Liver (tissue), 8 donors: ENCODE measurements at regions not wholly inside any gene's neighbourhood (a gene's known extent, or its start where the extent isn't known, plus 50 kb on each side); places are given as distances from the start of the nearest gene placed in this dataset.

Source experiments
- DNase-seq: peaks from one replicate; pipeline ENCODE4 v3.0.0-alpha.2; 2017; ENCODE audit warnings: low spot score
- H3K27ac ChIP-seq, 2 donors: one replicate each; pipeline ENCODE4 v1.7.0; 2013; ENCODE audit warnings: inconsistent platforms in 2 of 2, low read length in 2 of 2, control low read depth in 1 of 2, low read depth in 1 of 2, mild to moderate bottlenecking in 1 of 2
- H3K27me3 ChIP-seq, 4 donors: one replicate each; pipeline versions ENCODE4 v1.6.1 to v1.7.0; 2013; ENCODE audit warnings: low read length in 3 of 4, inconsistent platforms in 1 of 4, mild to moderate bottlenecking in 1 of 4, moderate library complexity in 1 of 4; ENCODE audit not compliant: control insufficient read depth in 4 of 4, insufficient read depth in 4 of 4
- H3K36me3 ChIP-seq, 4 donors: one replicate each; pipeline versions ENCODE4 v1.6.1 to v1.7.0; 2013; ENCODE audit warnings: low read length in 3 of 4, mild to moderate bottlenecking in 3 of 4, low read depth in 1 of 4, moderate library complexity in 1 of 4; ENCODE audit not compliant: control insufficient read depth in 4 of 4, insufficient read depth in 3 of 4
- H3K4me1 ChIP-seq, 4 donors: one replicate each; pipeline versions ENCODE4 v1.6.1 to v1.7.0; 2013; ENCODE audit warnings: low read length in 3 of 4, mild to moderate bottlenecking in 3 of 4, moderate library complexity in 1 of 4; ENCODE audit not compliant: control insufficient read depth in 4 of 4, insufficient read depth in 4 of 4
- H3K4me3 ChIP-seq, 3 donors: one replicate each; pipeline versions ENCODE4 v1.6.1 to v1.7.0; 2013; ENCODE audit warnings: low read length in 3 of 3, control low read depth in 1 of 3, low read depth in 1 of 3, mild to moderate bottlenecking in 1 of 3
- H3K9ac ChIP-seq, 2 donors: one replicate each; pipeline ENCODE4 v1.7.0; 2013; ENCODE audit warnings: low read length in 2 of 2, mild to moderate bottlenecking in 2 of 2, moderate library complexity in 2 of 2, control low read depth in 1 of 2, low read depth in 1 of 2
- H3K9me3 ChIP-seq, 4 donors: one replicate each; pipeline versions ENCODE4 v1.6.1 to v1.7.0; 2013; ENCODE audit warnings: low read length in 3 of 4; ENCODE audit not compliant: control insufficient read depth in 4 of 4
- FOXA1 ChIP-seq: IDR thresholded peaks from 2 replicates; pipeline ENCODE4 v1.6.1; 2016; ENCODE audit warnings: antibody characterized with exemption
- FOXA2 ChIP-seq: IDR thresholded peaks from 2 replicates; pipeline ENCODE4 v1.6.1; 2016; ENCODE audit warnings: antibody characterized with exemption
- GABPA ChIP-seq, 2 donors: IDR thresholded peaks in 1 of 2; conservative IDR thresholded peaks in 1 of 2; 2 replicates each; pipeline ENCODE4 v1.6.1; 2016; ENCODE audit warnings: antibody characterized with exemption in 2 of 2, mild to moderate bottlenecking in 1 of 2, moderate library complexity in 1 of 2
- HNF4A ChIP-seq, 2 donors: conservative IDR thresholded peaks; 2 replicates each; pipeline ENCODE4 v1.6.1; 2016; ENCODE audit warnings: antibody characterized with exemption in 2 of 2, mild to moderate bottlenecking in 2 of 2
- HNF4G ChIP-seq: IDR thresholded peaks from 2 replicates; pipeline ENCODE4 v1.6.1; 2016; ENCODE audit warnings: antibody characterized with exemption
- JUND ChIP-seq, 2 donors: IDR thresholded peaks; 2 replicates each; pipeline ENCODE4 v1.6.1; 2016; ENCODE audit warnings: antibody characterized with exemption in 2 of 2
- NR2F2 ChIP-seq: IDR thresholded peaks from 2 replicates; pipeline ENCODE4 v1.6.1; 2016; ENCODE audit warnings: antibody characterized with exemption
- RAD21 ChIP-seq, 2 donors: IDR thresholded peaks; 2 replicates each; pipeline ENCODE4 v1.6.1; 2016; ENCODE audit warnings: antibody characterized with exemption in 2 of 2, mild to moderate bottlenecking in 2 of 2
- RXRA ChIP-seq, 2 donors: IDR thresholded peaks; 2 replicates each; pipeline ENCODE4 v1.6.1; 2017 to 2018; ENCODE audit warnings: antibody characterized with exemption in 2 of 2, mild to moderate bottlenecking in 1 of 2
- TAF1 ChIP-seq: conservative IDR thresholded peaks from 2 replicates; pipeline ENCODE4 v1.6.1; 2016; ENCODE audit warnings: antibody characterized with exemption, mild to moderate bottlenecking
- YY1 ChIP-seq: IDR thresholded peaks from 2 replicates; pipeline ENCODE4 v1.6.1; 2016; ENCODE audit warnings: antibody characterized with exemption, mild to moderate bottlenecking
- WGBS: extraction: QIAGEN DNeasy Blood & Tissue Kit; methylation state at CpG from one replicate; pipeline ENCODE4 v1.1.7; 2013; 5-methylcytosine and 5-hydroxymethylcytosine counted together
- TF ChIP-seq, protein P1 (sequence below): IDR thresholded peaks from 2 replicates; pipeline ENCODE4 v1.6.1; 2016; ENCODE audit warnings: antibody characterized with exemption, mild to moderate bottlenecking
- TF ChIP-seq, protein P2 (sequence below): IDR thresholded peaks from 2 replicates; pipeline ENCODE4 v1.6.1; 2016; ENCODE audit warnings: antibody characterized with exemption
- TF ChIP-seq, protein P3 (sequence below): fragments of 150-350 bp; IDR thresholded peaks from 2 replicates; pipeline ENCODE4 v1.5.1; 2017; ENCODE audit warnings: improper control_type of control experiment, low read depth, low read length; ENCODE audit not compliant: missing input control
- TF ChIP-seq, protein P4 (sequence below): IDR thresholded peaks from 2 replicates; pipeline ENCODE4 v1.6.1; 2016; ENCODE audit warnings: antibody characterized with exemption
- donor health status: healthy.
- donor health status: healthy.
- donor health status: healthy.
- donor health status: healthy.
- donor health status: healthy.

DNA sequence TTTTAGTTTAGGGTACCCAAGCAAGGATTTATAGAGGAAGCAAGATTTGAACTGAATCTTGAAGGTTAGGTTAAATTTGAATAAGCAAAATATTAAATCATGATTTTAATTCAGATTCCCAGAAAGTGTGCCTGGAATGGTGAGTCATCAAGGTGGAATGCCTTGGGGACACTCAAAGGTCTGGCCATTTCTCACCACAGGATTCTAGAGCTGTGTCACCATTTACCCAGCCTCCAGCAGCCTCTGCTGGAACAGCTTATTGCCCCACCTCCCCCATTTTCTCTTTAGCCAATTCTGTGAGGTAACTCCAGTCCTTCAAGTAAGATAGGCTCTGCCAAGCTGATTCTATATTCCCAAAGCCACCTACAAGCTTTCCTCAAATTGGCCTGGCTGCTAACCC, 181.4 kb downstream of the SIM1 start:
- TF ChIP-seq FOXA1 (no peak), JUND (IDR thresholded peaks at IDR 0.05) (no peak), RAD21 (IDR thresholded peaks at IDR 0.05) (no peak), YY1 (no peak), NR2F2 (no peak), FOXA2 (no peak), TAF1 (no peak), GABPA (IDR thresholded peaks at IDR 0.05 in 1 of 2, conservative IDR thresholded peaks at IDR 0.05 in 1 of 2) (no peak), HNF4A (conservative IDR thresholded peaks at IDR 0.05) (no peak), RXRA (IDR thresholded peaks at IDR 0.05) (no peak)
- TF ChIP-seq, protein P1, sequence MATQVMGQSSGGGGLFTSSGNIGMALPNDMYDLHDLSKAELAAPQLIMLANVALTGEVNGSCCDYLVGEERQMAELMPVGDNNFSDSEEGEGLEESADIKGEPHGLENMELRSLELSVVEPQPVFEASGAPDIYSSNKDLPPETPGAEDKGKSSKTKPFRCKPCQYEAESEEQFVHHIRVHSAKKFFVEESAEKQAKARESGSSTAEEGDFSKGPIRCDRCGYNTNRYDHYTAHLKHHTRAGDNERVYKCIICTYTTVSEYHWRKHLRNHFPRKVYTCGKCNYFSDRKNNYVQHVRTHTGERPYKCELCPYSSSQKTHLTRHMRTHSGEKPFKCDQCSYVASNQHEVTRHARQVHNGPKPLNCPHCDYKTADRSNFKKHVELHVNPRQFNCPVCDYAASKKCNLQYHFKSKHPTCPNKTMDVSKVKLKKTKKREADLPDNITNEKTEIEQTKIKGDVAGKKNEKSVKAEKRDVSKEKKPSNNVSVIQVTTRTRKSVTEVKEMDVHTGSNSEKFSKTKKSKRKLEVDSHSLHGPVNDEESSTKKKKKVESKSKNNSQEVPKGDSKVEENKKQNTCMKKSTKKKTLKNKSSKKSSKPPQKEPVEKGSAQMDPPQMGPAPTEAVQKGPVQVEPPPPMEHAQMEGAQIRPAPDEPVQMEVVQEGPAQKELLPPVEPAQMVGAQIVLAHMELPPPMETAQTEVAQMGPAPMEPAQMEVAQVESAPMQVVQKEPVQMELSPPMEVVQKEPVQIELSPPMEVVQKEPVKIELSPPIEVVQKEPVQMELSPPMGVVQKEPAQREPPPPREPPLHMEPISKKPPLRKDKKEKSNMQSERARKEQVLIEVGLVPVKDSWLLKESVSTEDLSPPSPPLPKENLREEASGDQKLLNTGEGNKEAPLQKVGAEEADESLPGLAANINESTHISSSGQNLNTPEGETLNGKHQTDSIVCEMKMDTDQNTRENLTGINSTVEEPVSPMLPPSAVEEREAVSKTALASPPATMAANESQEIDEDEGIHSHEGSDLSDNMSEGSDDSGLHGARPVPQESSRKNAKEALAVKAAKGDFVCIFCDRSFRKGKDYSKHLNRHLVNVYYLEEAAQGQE = no peak
- TF ChIP-seq, protein P2, sequence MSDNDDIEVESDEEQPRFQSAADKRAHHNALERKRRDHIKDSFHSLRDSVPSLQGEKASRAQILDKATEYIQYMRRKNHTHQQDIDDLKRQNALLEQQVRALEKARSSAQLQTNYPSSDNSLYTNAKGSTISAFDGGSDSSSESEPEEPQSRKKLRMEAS = no peak
- TF ChIP-seq, protein P3, sequence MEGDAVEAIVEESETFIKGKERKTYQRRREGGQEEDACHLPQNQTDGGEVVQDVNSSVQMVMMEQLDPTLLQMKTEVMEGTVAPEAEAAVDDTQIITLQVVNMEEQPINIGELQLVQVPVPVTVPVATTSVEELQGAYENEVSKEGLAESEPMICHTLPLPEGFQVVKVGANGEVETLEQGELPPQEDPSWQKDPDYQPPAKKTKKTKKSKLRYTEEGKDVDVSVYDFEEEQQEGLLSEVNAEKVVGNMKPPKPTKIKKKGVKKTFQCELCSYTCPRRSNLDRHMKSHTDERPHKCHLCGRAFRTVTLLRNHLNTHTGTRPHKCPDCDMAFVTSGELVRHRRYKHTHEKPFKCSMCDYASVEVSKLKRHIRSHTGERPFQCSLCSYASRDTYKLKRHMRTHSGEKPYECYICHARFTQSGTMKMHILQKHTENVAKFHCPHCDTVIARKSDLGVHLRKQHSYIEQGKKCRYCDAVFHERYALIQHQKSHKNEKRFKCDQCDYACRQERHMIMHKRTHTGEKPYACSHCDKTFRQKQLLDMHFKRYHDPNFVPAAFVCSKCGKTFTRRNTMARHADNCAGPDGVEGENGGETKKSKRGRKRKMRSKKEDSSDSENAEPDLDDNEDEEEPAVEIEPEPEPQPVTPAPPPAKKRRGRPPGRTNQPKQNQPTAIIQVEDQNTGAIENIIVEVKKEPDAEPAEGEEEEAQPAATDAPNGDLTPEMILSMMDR = no peak
- TF ChIP-seq, protein P4, sequence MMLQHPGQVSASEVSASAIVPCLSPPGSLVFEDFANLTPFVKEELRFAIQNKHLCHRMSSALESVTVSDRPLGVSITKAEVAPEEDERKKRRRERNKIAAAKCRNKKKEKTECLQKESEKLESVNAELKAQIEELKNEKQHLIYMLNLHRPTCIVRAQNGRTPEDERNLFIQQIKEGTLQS = no peak
- Histone ChIP-seq H3K27me3 (no peaks in the 10 kb centered on the region), H3K27ac (no peak overlapping the region), H3K4me3 (no peak overlapping the region), H3K9ac (no peak overlapping the region), H3K9me3 (no peaks in the 10 kb centered on the region), H3K4me1 (no peaks in the 10 kb centered on the region), H3K36me3 (no peaks in the 10 kb centered on the region)
- DNase-seq = no peak

DNA sequence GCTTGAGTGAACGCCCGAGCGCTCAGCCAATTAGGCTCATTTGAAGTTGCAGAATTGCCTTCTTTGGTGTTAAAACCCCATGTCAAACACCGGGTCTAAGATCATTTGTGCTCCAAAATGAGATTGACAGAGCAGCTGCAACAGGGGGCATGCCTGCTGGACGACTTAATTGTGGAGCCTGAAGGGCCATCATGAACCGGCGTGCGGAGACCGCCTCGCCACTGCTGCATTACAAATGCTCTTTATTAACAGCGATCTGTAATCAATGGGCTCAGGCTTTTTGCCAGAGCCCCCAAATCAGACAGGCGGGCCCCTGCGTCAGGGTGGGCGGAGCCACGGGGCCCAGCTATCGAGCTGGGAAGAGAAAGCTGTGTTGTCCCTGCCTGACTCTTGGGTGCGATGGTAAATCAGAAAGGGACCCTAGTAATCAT, 183.2 kb downstream of the SIM1 start:
- 10% methylated on average over 17 of the region's 17 CpGs for WGBS
- TF ChIP-seq, protein P1 = no peak
- TF ChIP-seq HNF4G (no peak), JUND (IDR thresholded peaks at IDR 0.05) (no peak)
- Histone ChIP-seq H3K27me3 (no peaks in the 10 kb centered on the region), H3K4me1 (no peaks in the 10 kb centered on the region), H3K4me3 (no peak overlapping the region), H3K27ac (no peak overlapping the region), H3K9me3 (no peaks in the 10 kb centered on the region), H3K9ac (no peak overlapping the region), H3K36me3 (no peaks in the 10 kb centered on the region)
- no peak for DNase-seq
